ENCODE measurements at regions not wholly inside any gene's neighbourhood (a gene's known extent, or its start where the extent isn't known, plus 50 kb on each side); places are given as distances from the start of the nearest gene placed in this dataset.

DNA sequence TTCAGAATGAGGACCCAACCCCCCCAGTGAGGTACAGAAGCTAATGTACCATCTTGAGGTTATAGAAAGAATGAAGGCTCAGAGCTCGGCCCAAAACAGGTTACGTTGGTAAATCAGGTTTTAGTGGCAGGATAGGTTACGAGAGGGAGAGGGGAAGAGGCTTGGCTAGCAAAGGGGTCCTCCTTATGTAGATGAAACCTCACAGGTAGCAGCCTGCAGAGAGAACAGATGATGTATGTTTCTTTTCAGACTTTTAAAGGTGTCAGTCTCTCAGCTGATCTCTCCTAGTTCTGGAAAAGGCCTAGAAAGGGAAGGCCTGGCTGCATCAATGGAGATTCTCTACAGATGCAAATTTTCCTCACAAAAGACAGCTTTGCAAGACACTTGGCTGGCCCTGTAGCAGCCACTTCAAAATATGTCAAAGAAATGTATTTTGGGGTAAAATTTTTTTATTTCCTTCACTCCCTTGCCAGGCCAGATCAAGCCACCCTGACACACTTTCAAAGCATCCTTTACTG, 71.7 kb upstream of the CPSF6 start:
- TF ChIP-seq, protein P1, sequence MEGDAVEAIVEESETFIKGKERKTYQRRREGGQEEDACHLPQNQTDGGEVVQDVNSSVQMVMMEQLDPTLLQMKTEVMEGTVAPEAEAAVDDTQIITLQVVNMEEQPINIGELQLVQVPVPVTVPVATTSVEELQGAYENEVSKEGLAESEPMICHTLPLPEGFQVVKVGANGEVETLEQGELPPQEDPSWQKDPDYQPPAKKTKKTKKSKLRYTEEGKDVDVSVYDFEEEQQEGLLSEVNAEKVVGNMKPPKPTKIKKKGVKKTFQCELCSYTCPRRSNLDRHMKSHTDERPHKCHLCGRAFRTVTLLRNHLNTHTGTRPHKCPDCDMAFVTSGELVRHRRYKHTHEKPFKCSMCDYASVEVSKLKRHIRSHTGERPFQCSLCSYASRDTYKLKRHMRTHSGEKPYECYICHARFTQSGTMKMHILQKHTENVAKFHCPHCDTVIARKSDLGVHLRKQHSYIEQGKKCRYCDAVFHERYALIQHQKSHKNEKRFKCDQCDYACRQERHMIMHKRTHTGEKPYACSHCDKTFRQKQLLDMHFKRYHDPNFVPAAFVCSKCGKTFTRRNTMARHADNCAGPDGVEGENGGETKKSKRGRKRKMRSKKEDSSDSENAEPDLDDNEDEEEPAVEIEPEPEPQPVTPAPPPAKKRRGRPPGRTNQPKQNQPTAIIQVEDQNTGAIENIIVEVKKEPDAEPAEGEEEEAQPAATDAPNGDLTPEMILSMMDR (IDR thresholded peaks at IDR 0.05; ENCODE audit: low read depth, low read length, poor library complexity, severe bottlenecking), result no peak
- no peak for TF ChIP-seq EZH2phosphoT487 (IDR thresholded peaks at IDR 0.05; ENCODE audit: borderline replicate concordance, low read length)

DNA sequence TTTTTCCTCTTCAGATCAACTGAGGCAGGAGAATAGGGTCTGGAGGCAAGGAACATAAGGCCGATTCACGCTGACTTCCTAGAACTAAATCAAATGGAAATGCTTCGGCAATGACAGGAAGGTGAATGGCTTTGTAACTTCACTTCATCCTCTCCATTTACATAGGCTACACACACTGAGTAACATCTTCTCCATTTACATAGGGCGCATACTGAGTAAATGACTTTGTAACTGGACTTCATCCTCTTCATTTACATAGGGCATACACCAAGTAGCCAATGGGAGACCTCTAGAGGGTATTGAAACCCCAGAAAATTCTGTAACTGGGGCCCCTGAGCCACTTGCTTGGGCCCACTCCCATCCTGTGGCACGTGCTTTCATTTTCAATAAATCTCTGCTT, 71.0 kb upstream of the CPSF6 start:
- Histone ChIP-seq H3K9me2 (replicated peaks; ENCODE audit: control insufficient read depth, low read length) (no peaks in the 10 kb centered on the region), H3K27ac (ENCODE audit: low read depth, low read length) (no peak overlapping the region), H3K36me3 (ENCODE audit: control insufficient read depth, low read length) (no peaks in the 10 kb centered on the region), H3K4me2 (ENCODE audit: low read length) (no peak overlapping the region), H3K4me3 (ENCODE audit: low read length) (no peak overlapping the region), H3F3A (ENCODE audit: control insufficient read depth, insufficient read depth) (no peaks in the 10 kb centered on the region), H3K79me2 (ENCODE audit: control insufficient read depth, low read length) (no peaks in the 10 kb centered on the region), H4K20me1 (ENCODE audit: control insufficient read depth, insufficient read depth, low read depth, low read length) (no peaks in the 10 kb centered on the region), H3K4me1 (ENCODE audit: control insufficient read depth, low read length) (no peaks in the 10 kb centered on the region), H3K27me3 (ENCODE audit: control insufficient read depth, low read length) (no peaks in the 10 kb centered on the region), H3K9me3 (ENCODE audit: control insufficient read depth, insufficient read depth, low read length) (no peaks in the 10 kb centered on the region)
- TF ChIP-seq, protein P1 (IDR thresholded peaks at IDR 0.05; ENCODE audit: low read depth, low read length, poor library complexity, severe bottlenecking), result no peak
- TF ChIP-seq EZH2phosphoT487 (IDR thresholded peaks at IDR 0.05; ENCODE audit: borderline replicate concordance, low read length), result no peak

More for the DNA sequence above, 71.7 kb upstream of the CPSF6 start:
- Histone ChIP-seq H3K36me3 (ENCODE audit: control insufficient read depth, low read length) (no peaks in the 10 kb centered on the region), H3K4me1 (ENCODE audit: control insufficient read depth, low read length) (no peaks in the 10 kb centered on the region), H3K9me2 (replicated peaks; ENCODE audit: control insufficient read depth, low read length) (no peaks in the 10 kb centered on the region), H3F3A (ENCODE audit: control insufficient read depth, insufficient read depth) (no peaks in the 10 kb centered on the region), H3K27me3 (ENCODE audit: control insufficient read depth, low read length) (no peaks in the 10 kb centered on the region), H3K27ac (ENCODE audit: low read depth, low read length) (no peak overlapping the region), H3K9me3 (ENCODE audit: control insufficient read depth, insufficient read depth, low read length) (no peaks in the 10 kb centered on the region), H3K79me2 (ENCODE audit: control insufficient read depth, low read length) (no peaks in the 10 kb centered on the region), H3K4me2 (ENCODE audit: low read length) (no peak overlapping the region), H3K4me3 (ENCODE audit: low read length) (no peak overlapping the region), H4K20me1 (ENCODE audit: control insufficient read depth, insufficient read depth, low read depth, low read length) (no peaks in the 10 kb centered on the region)

DNA sequence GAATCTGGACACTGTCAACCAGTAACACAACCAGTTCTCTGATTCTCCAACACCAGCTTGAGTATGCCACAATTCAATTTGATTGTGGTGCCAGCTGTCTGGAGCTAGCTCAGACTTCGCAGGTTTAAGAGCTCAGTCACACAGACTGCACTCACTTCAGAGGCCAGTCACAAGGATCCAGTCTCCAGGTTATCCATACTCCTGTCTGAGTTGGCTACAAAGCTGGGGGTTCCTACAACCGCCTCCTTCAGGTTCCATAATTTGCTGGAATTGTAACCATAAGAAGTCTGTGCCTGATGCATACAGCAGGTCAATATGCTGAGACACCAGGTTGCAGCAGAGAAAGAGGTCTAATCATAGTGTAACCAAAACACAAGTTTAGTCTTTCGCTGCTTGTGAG, 70.5 kb upstream of the CPSF6 start:
- Histone ChIP-seq H3K4me1 (ENCODE audit: control insufficient read depth, low read length) (no peaks in the 10 kb centered on the region), H3K79me2 (ENCODE audit: control insufficient read depth, low read length) (no peaks in the 10 kb centered on the region), H3K9me2 (replicated peaks; ENCODE audit: control insufficient read depth, low read length) (no peaks in the 10 kb centered on the region), H3F3A (ENCODE audit: control insufficient read depth, insufficient read depth) (no peaks in the 10 kb centered on the region), H3K27ac (ENCODE audit: low read depth, low read length) (no peak overlapping the region), H3K4me2 (ENCODE audit: low read length) (no peak overlapping the region), H3K9me3 (ENCODE audit: control insufficient read depth, insufficient read depth, low read length) (no peaks in the 10 kb centered on the region), H3K36me3 (ENCODE audit: control insufficient read depth, low read length) (no peaks in the 10 kb centered on the region), H4K20me1 (ENCODE audit: control insufficient read depth, insufficient read depth, low read depth, low read length) (no peaks in the 10 kb centered on the region), H3K4me3 (ENCODE audit: low read length) (no peak overlapping the region), H3K27me3 (ENCODE audit: control insufficient read depth, low read length) (no peaks in the 10 kb centered on the region)
- TF ChIP-seq EZH2phosphoT487 (IDR thresholded peaks at IDR 0.05; ENCODE audit: borderline replicate concordance, low read length), result no peak
- TF ChIP-seq, protein P1 (IDR thresholded peaks at IDR 0.05; ENCODE audit: low read depth, low read length, poor library complexity, severe bottlenecking), result no peak

Measured in DOHH2 (cell line).